Omental fat pad (tissue), 3 donors: ENCODE measurements at regions not wholly inside any gene's neighbourhood (a gene's known extent, or its start where the extent isn't known, plus 50 kb on each side); places are given as distances from the start of the nearest gene placed in this dataset.
A peak's percentile ranks its signal among the peaks of the same experiment; 100 is the strongest.

Source experiments
- ATAC-seq: fragments of 150-250 bp; one replicate; pipeline ENCODE4 v1.9.1; 2016; ENCODE audit warnings: mild to moderate bottlenecking, moderate library complexity; ENCODE audit not compliant: low FRiP score
- DNase-seq: peaks from one replicate; pipeline ENCODE4 v3.0.0-alpha.2; 2019; ENCODE audit warnings: low spot score
- CTCF ChIP-seq, 3 donors: fragments of 450-650 bp; IDR thresholded peaks; one replicate each; pipeline ENCODE4 v1.5.1; 2016 to 2017; ENCODE audit warnings: antibody characterized with exemption in 3 of 3, mild to moderate bottlenecking in 3 of 3, moderate library complexity in 2 of 3

GRCh38 chr11:119797736-119798135 lies 68.7 kb upstream of the NECTIN1 start:
- ATAC-seq = no peak
- TF ChIP-seq CTCF (IDR thresholded peaks at IDR 0.05) = no peak
- no peak for DNase-seq

- no peak for TF ChIP-seq CTCF (IDR thresholded peaks at IDR 0.05)
- no peak for DNase-seq
- no peak for ATAC-seq
Observed at GRCh38 chr11:119797123-119797611, 68.2 kb upstream of the NECTIN1 start.

- ATAC-seq (no peak), DNase-seq (no peak)
- no peak for TF ChIP-seq CTCF (IDR thresholded peaks at IDR 0.05)
Observed at GRCh38 chr11:119796363-119797060, 67.5 kb upstream of the NECTIN1 start.

GRCh38 chr11:119795690-119796089 lies 66.7 kb upstream of the NECTIN1 start:
- ATAC-seq (no peak), DNase-seq (no peak)

GRCh38 chr11:119795231-119795630 lies 66.2 kb upstream of the NECTIN1 start:
- no peak for TF ChIP-seq CTCF (IDR thresholded peaks at IDR 0.05)
- ATAC-seq = peak; percentile 67
- no peak for DNase-seq

More at GRCh38 chr11:119795690-119796089, 66.7 kb upstream of the NECTIN1 start:
- no peak for TF ChIP-seq CTCF (IDR thresholded peaks at IDR 0.05)

- TF ChIP-seq CTCF (IDR thresholded peaks at IDR 0.05) = no peak
- DNase-seq (no peak), ATAC-seq (no peak)
Observed at GRCh38 chr11:119794756-119795155, 65.8 kb upstream of the NECTIN1 start.

GRCh38 chr11:119794141-119794665 lies 65.2 kb upstream of the NECTIN1 start:
- no peak for ATAC-seq
- no peak for TF ChIP-seq CTCF (IDR thresholded peaks at IDR 0.05)
- no peak for DNase-seq
